HG02938 (cell line): ENCODE measurements at regions not wholly inside any gene's neighbourhood (a gene's known extent, or its start where the extent isn't known, plus 50 kb on each side); places are given as distances from the start of the nearest gene placed in this dataset.

Experiments
- ATAC-seq: cut with Tn5 transposase; IDR thresholded peaks from one replicate; pipeline ENCODE4 v1.9.1; 2021; ENCODE audit warnings: mild to moderate bottlenecking, moderate library complexity; ENCODE audit not compliant: unreplicated experiment

DNA sequence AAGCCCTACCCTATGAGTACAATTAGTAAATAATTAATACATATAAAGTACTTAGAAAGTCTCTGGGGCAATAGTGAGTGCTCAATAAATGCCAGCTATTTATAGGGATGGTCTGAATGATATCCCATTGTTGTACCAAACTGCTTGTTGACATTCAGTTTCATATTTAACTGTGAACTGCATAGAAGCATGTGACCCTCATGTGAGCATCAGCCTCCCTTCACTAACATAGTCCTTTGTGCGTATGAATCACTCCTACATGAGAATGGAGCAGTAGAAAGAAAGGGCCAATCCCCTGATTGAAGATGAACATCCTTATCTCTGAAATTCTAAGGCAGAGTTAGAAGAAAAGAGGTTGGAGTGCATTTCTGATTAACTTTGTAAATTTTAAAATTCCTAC is 68.7 kb upstream of the ATP10A start:
- no peak for ATAC-seq

DNA sequence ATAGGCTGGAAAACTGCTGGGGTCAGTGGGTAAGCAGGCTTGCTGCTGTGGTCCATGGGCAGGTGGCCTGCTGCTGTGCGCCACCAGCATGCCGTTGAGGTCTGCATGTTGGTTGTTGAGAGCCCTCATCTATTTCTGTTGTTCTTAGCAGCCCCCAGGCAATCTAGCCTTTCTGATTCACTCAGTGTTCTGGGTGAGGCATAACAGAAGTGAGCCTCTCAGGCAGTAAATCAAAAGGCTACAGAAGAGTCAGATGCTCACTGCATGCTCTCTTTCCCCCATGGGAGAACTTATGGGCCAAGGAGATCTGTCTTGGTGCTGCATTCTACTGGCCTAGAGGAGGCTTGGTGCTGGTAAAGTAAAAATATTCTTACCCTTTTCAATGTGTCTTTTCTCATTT is 67.8 kb upstream of the ATP10A start:
- no peak for ATAC-seq
